K562 (cell line): ENCODE measurements at regions not wholly inside any gene's neighbourhood (a gene's known extent, or its start where the extent isn't known, plus 50 kb on each side); places are given as distances from the start of the nearest gene placed in this dataset.

ENCODE experiments used
- ATAC-seq: fragments of 200-7000 bp; cut with Tn5 transposase; 3 replicates; pipeline ENCODE4 v1.9.1; 2020; ENCODE audit warnings: moderate library complexity
- BruUV-seq: library from RNA; stranded (reverse); fragments of 400-500 nt; replicated peaks from 2 replicates; lab custom pipeline; 2021; lab: Mats Ljungman, UMichigan
- CTCF ChIA-PET: fragments of 300-600 bp; formaldehyde crosslinking; extraction: SDS; loops from one replicate; lab custom pipeline; 2021; ENCODE audit warnings: low intra/inter-chr PET ratio; lab: Yijun Ruan, JAX
- POLR2A ChIA-PET: fragments of 300-600, 350-650 bp; sonication (Branson Sonifier 250); formaldehyde crosslinking; extraction: SDS; loops from one replicate; lab custom pipeline; 2021; ENCODE audit warnings: antibody characterized with exemption, inconsistent platforms; lab: Yijun Ruan, JAX
- DNase-seq, 4 experiments: peaks; one replicate each; pipeline versions ENCODE4 v3.0.0 to v3.0.0-alpha.2; 2011 to 2018; ENCODE audit warnings: low spot score in 3 of 4, mixed read lengths in 3 of 4; ENCODE audit errors: extremely low read depth in 1 of 4
- FAIRE-seq: peaks from 2 replicates; lab custom pipeline; 2011; peaks lifted over from hg19 to GRCh38; lab: Jason Lieb, UNC
- H2AFZ ChIP-seq: 2 replicates; pipeline ENCODE4 v1.6.0; 2011; ENCODE audit warnings: low read depth, low read length, control low read depth, inconsistent platforms
- H3K27ac ChIP-seq: fragments of 200-600 bp; 3 replicates; pipeline ENCODE4 v1.8.0; 2011; ENCODE audit warnings: low read depth, mild to moderate bottlenecking, control low read depth, inconsistent platforms, low read length, moderate library complexity, mixed read lengths; ENCODE audit errors: extremely low read depth
- H3K27me3 ChIP-seq, 2 experiments: fragments of 300-600 bp in 1 of 2; 2 replicates in 1 of 2; 3 replicates in 1 of 2; pipeline versions ENCODE4 v1.6.0 to v1.8.0; 2011; ENCODE audit warnings: inconsistent platforms in 2 of 2, low read length in 2 of 2, mild to moderate bottlenecking in 1 of 2, mixed read lengths in 1 of 2, moderate library complexity in 1 of 2; ENCODE audit not compliant: control insufficient read depth in 2 of 2, insufficient read depth in 2 of 2
- H3K36me3 ChIP-seq: fragments of 300-600 bp; 3 replicates; pipeline ENCODE4 v1.8.0; 2011; ENCODE audit warnings: mild to moderate bottlenecking, low read length, inconsistent platforms; ENCODE audit not compliant: control insufficient read depth, insufficient read depth
- H3K4me1 ChIP-seq, 2 experiments: fragments of 200-600 bp in 1 of 2; replicated peaks in 1 of 2; 2 replicates in 1 of 2; 3 replicates in 1 of 2; pipeline versions ENCODE4 v1.5.1 to v1.8.0; 2011; ENCODE audit warnings: inconsistent platforms in 2 of 2, low read length in 2 of 2, mild to moderate bottlenecking in 1 of 2, mixed read lengths in 1 of 2, moderate library complexity in 1 of 2; ENCODE audit not compliant: control insufficient read depth in 2 of 2, insufficient read depth in 2 of 2
- H3K4me2 ChIP-seq: 2 replicates; pipeline ENCODE4 v1.6.1; 2011; ENCODE audit warnings: low read length, control low read depth, inconsistent platforms, mixed read lengths; ENCODE audit not compliant: insufficient read depth
- H3K4me3 ChIP-seq: fragments of 200-600 bp; sonication (generic), shearing (Covaris generic); 2 replicates; pipeline ENCODE4 v1.5.1; 2016; ENCODE audit warnings: control low read depth, inconsistent platforms
- H3K79me2 ChIP-seq: fragments of 200-600 bp; 3 replicates; pipeline ENCODE4 v1.8.0; 2011; ENCODE audit warnings: low read length, inconsistent platforms; ENCODE audit not compliant: control insufficient read depth, insufficient read depth
- H3K9ac ChIP-seq, 2 experiments: 2 replicates each; pipeline versions ENCODE4 v1.6.0 to v1.6.1; 2011; ENCODE audit warnings: low read depth in 2 of 2, low read length in 2 of 2, control low read depth in 1 of 2, inconsistent platforms in 1 of 2, mild to moderate bottlenecking in 1 of 2, mixed read lengths in 1 of 2; ENCODE audit not compliant: insufficient read depth in 1 of 2
- H3K9me1 ChIP-seq: one replicate; pipeline ENCODE4 v1.6.0; 2011; ENCODE audit warnings: inconsistent platforms, mild to moderate bottlenecking, low read length, moderate library complexity; ENCODE audit not compliant: control insufficient read depth, insufficient read depth
- H3K9me3 ChIP-seq: replicated peaks from 2 replicates; pipeline ENCODE4 v1.5.1; 2011; ENCODE audit warnings: low read depth, low read length, inconsistent platforms; ENCODE audit not compliant: control insufficient read depth, insufficient read depth
- H4K20me1 ChIP-seq: replicated peaks from 2 replicates; pipeline ENCODE4 v1.6.1; 2011; ENCODE audit warnings: low read length, inconsistent platforms, mixed read lengths; ENCODE audit not compliant: control insufficient read depth, insufficient read depth
- SREBF1 ChIP-seq: fragments of 150-350 bp; IDR thresholded peaks from 2 replicates; pipeline ENCODE4 v1.6.1; 2014; ENCODE audit warnings: antibody characterized with exemption, low read depth, low read length, borderline replicate concordance
- STAT6 ChIP-seq: sonication (generic); formaldehyde crosslinking; IDR thresholded peaks from 2 replicates; pipeline ENCODE4 v1.8.1; 2023; ENCODE audit warnings: mild to moderate bottlenecking, missing genetic modification reagents
- WGBS: fragments of 100-300 bp; shearing (Covaris generic); methylation state at CpG from one replicate; pipeline ENCODE4 v1.1.6; 2016; ENCODE audit warnings: low coverage, mixed read lengths; ENCODE audit not compliant: insufficient coverage; ENCODE audit errors: missing lambda C conversion rate; 5-methylcytosine and 5-hydroxymethylcytosine counted together
- in situ Hi-C: fragments of 300-500 bp; cut with MboI; formaldehyde crosslinking; loops from 4 replicates; pipeline ENCODE4 v1.15.0; 2018; ENCODE audit warnings: inconsistent platforms, mixed read lengths
- intact Hi-C: fragments of 100-400 bp; cut with micrococcal nuclease; formaldehyde crosslinking; loops from 2 replicates; pipeline ENCODE4 v1.14.2; 2022

- FAIRE-seq, result no peak
- POLR2A ChIA-PET, result interaction anchor here (0.6 to 0.7 kb wide), 2 partner anchors 220 to 561 kb away, joined by 3 to 4 read pairs; no protein-coding TSS in a partner anchor
- CTCF ChIA-PET, result no interaction called here
Observed at GRCh38 chr12:90368081-90368480, 586.9 kb downstream of the CCER1 start.

More at GRCh38 chr12:90368081-90368480, 586.9 kb downstream of the CCER1 start:
- Histone ChIP-seq H4K20me1 (no peaks in the 10 kb centered on the region), H3K4me3 (no peak overlapping the region), H3K9me1 (no peaks in the 10 kb centered on the region), H3K36me3 (no peaks in the 10 kb centered on the region), H3K4me2 (no peak overlapping the region), H3K27ac (no peak overlapping the region), H3K27me3 (no peaks in the 10 kb centered on the region), H3K9ac (no peak overlapping the region), H3K79me2 (no peaks in the 10 kb centered on the region), H2AFZ (no peak overlapping the region), H3K4me1 (no peaks in the 10 kb centered on the region), H3K9me3 (no peaks in the 10 kb centered on the region; the same call in 1 of the 2 replicates)
- ATAC-seq (no peak), DNase-seq (no peak)
- BruUV-seq, result no TSS peak
- WGBS, result 6% methylated on average over 1 of the region's 1 CpG
- in situ Hi-C loops, result no loop called here
- no peak for TF ChIP-seq SREBF1
- no peak for TF ChIP-seq STAT6 (CRISPR knock-in tag)
- intact Hi-C loops, result no loop called here
